BE2C (cell line): ENCODE measurements at regions not wholly inside any gene's neighbourhood (a gene's known extent, or its start where the extent isn't known, plus 50 kb on each side); places are given as distances from the start of the nearest gene placed in this dataset.

ENCODE experiments used
- DNase-seq: peaks from one replicate; pipeline ENCODE4 v3.0.0-alpha.2; 2020
- H3K27me3 ChIP-seq: fragments of 250-450 bp; sonication (Bioruptor Pico); 2 replicates; pipeline ENCODE4 v1.5.1; 2020; ENCODE audit warnings: mild to moderate bottlenecking
- H3K36me3 ChIP-seq: fragments of 250-450 bp; sonication (Bioruptor Pico); 2 replicates; pipeline ENCODE4 v1.5.1; 2020; ENCODE audit warnings: mild to moderate bottlenecking
- H3K4me1 ChIP-seq: fragments of 250-450 bp; sonication (Bioruptor Pico); 2 replicates; pipeline ENCODE4 v1.5.1; 2020
- H3K4me3 ChIP-seq: 2 replicates; pipeline ENCODE4 v1.5.1; 2011; ENCODE audit warnings: low read depth, low read length
- H3K9me3 ChIP-seq: fragments of 250-450 bp; sonication (Bioruptor Pico); 2 replicates; pipeline ENCODE4 v1.5.1; 2020
- CTCF ChIP-seq: IDR thresholded peaks from 2 replicates; pipeline ENCODE4 v1.5.1; 2012; ENCODE audit warnings: mild to moderate bottlenecking, low read depth, low read length

DNA sequence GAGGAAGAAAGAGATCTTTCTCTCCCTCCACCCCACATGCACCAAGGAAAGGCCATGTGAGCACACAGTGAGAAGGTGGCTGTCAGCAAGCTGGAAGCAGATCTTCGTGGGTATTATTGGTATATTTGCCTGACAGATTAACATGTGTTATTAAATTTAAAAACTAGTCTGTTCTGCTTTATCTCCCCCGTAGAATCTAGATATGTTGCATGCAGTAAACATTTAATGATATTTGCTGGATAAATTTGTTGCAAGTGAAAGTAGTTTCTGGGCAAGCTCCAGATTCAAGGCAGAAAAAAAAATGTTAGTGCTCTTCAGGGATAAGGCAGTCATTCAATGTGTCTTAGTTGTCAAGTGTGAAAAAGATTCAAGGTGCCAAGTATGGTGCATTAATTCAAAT lies 215.0 kb upstream of the TAS2R1 start:
- Histone ChIP-seq H3K36me3 (no peaks in the 10 kb centered on the region), H3K9me3 (no peaks in the 10 kb centered on the region; the same call in 1 of the 2 replicates), H3K4me3 (no peak overlapping the region), H3K4me1 (no peaks in the 10 kb centered on the region), H3K27me3 (no peaks in the 10 kb centered on the region)
- no peak for TF ChIP-seq CTCF
- no peak for DNase-seq

- no peak for TF ChIP-seq CTCF
- H3K27me3 ChIP-seq = no peaks in the 10 kb centered on the region
- no peaks in the 10 kb centered on the region for H3K4me1 ChIP-seq
- DNase-seq = no peak
- no peaks in the 10 kb centered on the region for H3K36me3 ChIP-seq
- H3K4me3 ChIP-seq = no peak overlapping the region
- H3K9me3 ChIP-seq = no peaks in the 10 kb centered on the region; the same call in 1 of the 2 replicates
These were observed 211.5 kb upstream of the TAS2R1 start for GRCh38 chr5:9841516-9842170.

DNA sequence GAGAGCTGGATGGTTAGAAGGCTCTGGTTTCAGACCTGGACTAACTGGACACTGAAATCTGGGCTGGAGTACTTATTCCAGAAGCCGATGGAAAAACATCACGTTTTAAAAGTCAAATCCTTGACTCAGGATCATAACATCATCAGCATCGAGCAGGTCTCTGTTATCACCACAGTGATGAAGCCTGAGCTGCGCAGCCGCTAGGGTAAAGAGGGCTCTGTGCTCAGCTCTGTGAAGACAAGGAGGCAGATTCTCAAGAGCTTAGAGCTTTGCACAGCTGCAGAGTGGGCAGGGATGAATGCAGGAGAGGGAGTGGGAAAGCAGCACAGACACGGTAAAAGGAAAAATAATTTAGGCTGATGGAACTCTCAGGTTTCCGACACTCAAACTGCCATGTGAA lies 208.8 kb upstream of the TAS2R1 start:
- no peaks in the 10 kb centered on the region for H3K27me3 ChIP-seq
- H3K4me1 ChIP-seq = peaks cover 4% of the 10 kb centered on the region
- no peak for DNase-seq
- no peaks in the 10 kb centered on the region for H3K36me3 ChIP-seq
- H3K9me3 ChIP-seq = no peaks in the 10 kb centered on the region
- TF ChIP-seq CTCF = no peak
- no peak overlapping the region for H3K4me3 ChIP-seq

DNA sequence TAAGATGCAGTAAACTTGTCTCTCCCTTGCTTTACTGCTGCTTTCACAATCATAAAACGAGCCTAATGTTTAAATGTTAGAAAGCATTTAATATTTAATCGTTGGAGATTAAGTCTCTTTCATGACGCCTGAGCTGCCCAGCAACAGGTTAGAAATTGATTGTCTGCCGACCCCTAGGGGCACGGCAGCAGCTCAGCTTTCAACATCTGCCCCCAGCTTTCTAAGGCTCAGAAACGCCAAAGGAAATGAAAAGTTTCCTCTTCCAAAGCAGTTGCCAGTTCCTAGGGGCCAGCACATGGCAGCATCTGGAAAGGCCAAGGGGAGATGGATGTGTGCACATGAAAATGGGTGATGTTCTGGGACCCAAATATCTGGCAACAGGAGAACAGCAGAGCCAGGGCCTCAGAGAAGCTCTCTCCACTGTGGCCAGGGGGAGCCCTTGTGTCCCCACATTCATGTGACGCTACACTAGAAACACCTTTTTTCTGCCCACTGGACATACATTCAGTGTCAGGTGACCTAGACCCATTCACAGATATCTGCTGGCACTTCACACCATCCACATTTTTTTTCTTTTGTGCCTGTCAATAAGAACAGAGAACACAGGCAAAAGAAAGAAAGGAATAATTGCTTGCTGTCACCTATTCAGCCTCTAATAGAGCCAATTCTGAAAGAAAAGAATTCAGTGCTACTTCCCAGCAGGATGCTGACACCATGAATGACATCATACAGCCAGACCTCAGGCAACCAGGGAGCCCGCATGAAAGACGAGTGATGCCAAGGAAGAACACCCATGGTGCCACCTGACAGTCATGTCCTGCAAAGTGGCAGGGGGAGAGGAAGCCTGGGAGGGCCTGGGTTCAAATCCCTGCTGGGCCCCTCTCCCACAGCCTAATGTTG lies 205.0 kb upstream of the TAS2R1 start:
- H3K36me3 ChIP-seq = no peaks in the 10 kb centered on the region
- peaks cover 4% of the 10 kb centered on the region for H3K4me1 ChIP-seq
- H3K9me3 ChIP-seq = no peaks in the 10 kb centered on the region
- TF ChIP-seq CTCF = peak; percentile 5; the same call in 1 of the 2 replicates
- no peak overlapping the region for H3K4me3 ChIP-seq
- DNase-seq = no peak
- H3K27me3 ChIP-seq = no peaks in the 10 kb centered on the region

DNA sequence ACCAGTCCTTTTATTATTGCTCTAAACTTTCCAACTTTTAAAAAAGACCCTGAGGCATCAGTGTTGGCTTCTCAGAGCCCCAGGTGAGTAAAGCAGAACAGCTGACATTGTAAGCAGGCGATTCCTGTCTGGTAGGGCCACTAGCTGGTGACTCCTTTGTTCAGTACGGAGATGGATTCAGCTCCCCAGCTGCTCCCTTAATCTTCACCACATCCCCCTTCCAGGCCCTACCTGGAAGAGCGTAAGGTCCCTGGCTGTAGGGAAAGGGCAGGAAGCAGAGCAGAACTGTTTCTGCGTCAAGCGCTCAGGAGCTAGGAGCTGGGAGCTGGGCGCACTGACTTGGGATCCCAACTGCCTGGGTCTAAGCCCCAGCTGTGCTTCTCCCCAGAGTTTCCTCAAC lies 203.7 kb upstream of the TAS2R1 start:
- H3K36me3 ChIP-seq = no peaks in the 10 kb centered on the region
- no peak for DNase-seq
- H3K27me3 ChIP-seq = no peaks in the 10 kb centered on the region
- H3K9me3 ChIP-seq = no peaks in the 10 kb centered on the region
- peaks cover 4% of the 10 kb centered on the region for H3K4me1 ChIP-seq
- no peak overlapping the region for H3K4me3 ChIP-seq
- TF ChIP-seq CTCF = no peak

DNA sequence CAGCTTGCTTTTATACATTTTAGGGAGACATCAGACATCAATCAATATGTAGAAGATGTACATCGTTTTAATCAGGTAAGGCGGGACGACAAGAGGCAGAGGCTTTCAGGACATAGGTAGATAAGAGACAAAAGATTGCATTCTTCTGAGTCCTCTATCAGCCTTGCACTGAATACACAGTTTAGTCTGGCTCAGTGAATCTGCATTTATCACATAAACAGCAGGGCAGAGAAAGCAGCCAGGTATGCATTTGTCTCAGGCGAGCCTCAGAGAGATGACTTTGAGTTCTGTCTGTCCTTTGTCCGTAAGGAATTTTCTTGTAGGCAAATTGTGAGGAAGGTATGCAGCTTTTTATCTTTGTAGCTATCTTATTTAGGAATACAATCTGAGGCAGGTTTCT lies 202.8 kb upstream of the TAS2R1 start:
- Histone ChIP-seq H3K4me1 (peaks cover 4% of the 10 kb centered on the region), H3K36me3 (no peaks in the 10 kb centered on the region), H3K4me3 (no peak overlapping the region), H3K9me3 (no peaks in the 10 kb centered on the region), H3K27me3 (no peaks in the 10 kb centered on the region)
- no peak for DNase-seq
- no peak for TF ChIP-seq CTCF
